Naive B cell (primary cell): ENCODE measurements at regions not wholly inside any gene's neighbourhood (a gene's known extent, or its start where the extent isn't known, plus 50 kb on each side); places are given as distances from the start of the nearest gene placed in this dataset.

Experiments used
- ATAC-seq, 2 donors: fragments of 150-1000 bp; cut with Tn5 transposase; 2 replicates each; pipeline ENCODE4 v1.10.0; 2021; ENCODE audit warnings: low read depth in 2 of 2, mild to moderate bottlenecking in 2 of 2, moderate library complexity in 2 of 2
- DNase-seq: peaks from one replicate; pipeline ENCODE4 v3.0.0; 2022
- H3K27ac Mint-ChIP-seq, 6 donors: one replicate each; pipeline ENCODE4 v1.8.0; 2020 to 2022; ENCODE audit warnings: mild to moderate bottlenecking in 6 of 6, mixed read lengths in 6 of 6, moderate library complexity in 5 of 6, inconsistent platforms in 2 of 6
- H3K27me3 Mint-ChIP-seq, 3 donors: one replicate each; pipeline ENCODE4 v1.8.0; 2021 to 2022; ENCODE audit warnings: mixed read lengths in 3 of 3, mild to moderate bottlenecking in 1 of 3
- H3K36me3 Mint-ChIP-seq, 2 donors: one replicate each; pipeline ENCODE4 v1.8.0; 2020 to 2022; ENCODE audit warnings: mixed read lengths in 2 of 2, inconsistent platforms in 1 of 2, mild to moderate bottlenecking in 1 of 2
- H3K4me1 Mint-ChIP-seq, 3 donors: one replicate each; pipeline ENCODE4 v1.8.0; 2020 to 2022; ENCODE audit warnings: mixed read lengths in 3 of 3, inconsistent platforms in 1 of 3, mild to moderate bottlenecking in 1 of 3, moderate library complexity in 1 of 3
- H3K4me3 Mint-ChIP-seq, 8 donors: one replicate each; pipeline ENCODE4 v1.8.0; 2020 to 2022; ENCODE audit warnings: mild to moderate bottlenecking in 8 of 8, mixed read lengths in 8 of 8, moderate library complexity in 8 of 8, inconsistent platforms in 2 of 8
- H3K9me3 Mint-ChIP-seq, 7 donors: one replicate each; pipeline ENCODE4 v1.8.0; 2020 to 2022; ENCODE audit warnings: mixed read lengths in 7 of 7, mild to moderate bottlenecking in 5 of 7, inconsistent platforms in 2 of 7, moderate library complexity in 1 of 7

GRCh38 chr1:177771688-177772087 is 198.2 kb downstream of the SEC16B start:
- DNase-seq (no peak), ATAC-seq (no peak)
- no peaks in the 10 kb centered on the region for H3K36me3 Mint-ChIP-seq
- no peaks in the 10 kb centered on the region for H3K4me1 Mint-ChIP-seq
- peaks cover 7 to 22% (median 10%) of the 10 kb centered on the region in 7 donors for H3K9me3 Mint-ChIP-seq
- H3K27me3 Mint-ChIP-seq: peaks cover 0 to 3% (median 0%) of the 10 kb centered on the region in 3 donors
- H3K27ac Mint-ChIP-seq: no peak overlapping the region
- no peak overlapping the region for H3K4me3 Mint-ChIP-seq

- Mint-ChIP-seq H3K9me3 (peaks cover 5 to 29% (median 8%) of the 10 kb centered on the region in 7 donors), H3K4me1 (no peaks in the 10 kb centered on the region), H3K36me3 (no peaks in the 10 kb centered on the region), H3K27me3 (no peaks in the 10 kb centered on the region), H3K4me3 (no peak overlapping the region), H3K27ac (no peak overlapping the region)
- DNase-seq: no peak
- no peak for ATAC-seq
Observed at GRCh38 chr1:177770096-177770495, 199.8 kb downstream of the SEC16B start.

GRCh38 chr1:177755851-177756560 is 213.9 kb downstream of the SEC16B start:
- Mint-ChIP-seq H3K4me1 (no peaks in the 10 kb centered on the region), H3K27ac (no peak overlapping the region), H3K4me3 (no peak overlapping the region), H3K27me3 (no peaks in the 10 kb centered on the region), H3K9me3 (peaks cover 3 to 16% (median 5%) of the 10 kb centered on the region in 7 donors), H3K36me3 (peaks cover 0 to 12% of the 10 kb centered on the region in 2 donors)
- DNase-seq: no peak
- ATAC-seq: no peak

- DNase-seq: no peak
- H3K9me3 Mint-ChIP-seq: peaks cover 2 to 20% (median 5%) of the 10 kb centered on the region in 7 donors
- H3K4me1 Mint-ChIP-seq: no peaks in the 10 kb centered on the region
Observed at GRCh38 chr1:177754603-177755002, 215.3 kb downstream of the SEC16B start.

GRCh38 chr1:177753655-177754054 is 216.2 kb downstream of the SEC16B start:
- H3K36me3 Mint-ChIP-seq: peaks cover 0 to 4% of the 10 kb centered on the region in 2 donors
- H3K4me1 Mint-ChIP-seq: no peaks in the 10 kb centered on the region
- ATAC-seq (no peak), DNase-seq (no peak)
- no peak overlapping the region for H3K4me3 Mint-ChIP-seq
- peaks cover 0 to 16% (median 2%) of the 10 kb centered on the region in 7 donors for H3K9me3 Mint-ChIP-seq
- no peak overlapping the region for H3K27ac Mint-ChIP-seq
- no peaks in the 10 kb centered on the region for H3K27me3 Mint-ChIP-seq

More at GRCh38 chr1:177754603-177755002, 215.3 kb downstream of the SEC16B start:
- Mint-ChIP-seq H3K4me3 (no peak overlapping the region), H3K27ac (no peak overlapping the region), H3K27me3 (no peaks in the 10 kb centered on the region), H3K36me3 (peaks cover 0 to 12% of the 10 kb centered on the region in 2 donors)
- no peak for ATAC-seq

- Mint-ChIP-seq H3K4me3 (no peak overlapping the region), H3K27ac (no peak overlapping the region), H3K27me3 (peaks cover 0 to 10% (median 0%) of the 10 kb centered on the region in 3 donors), H3K4me1 (no peaks in the 10 kb centered on the region), H3K36me3 (no peaks in the 10 kb centered on the region), H3K9me3 (peaks cover 0 to 19% (median 0%) of the 10 kb centered on the region in 7 donors)
- ATAC-seq (no peak), DNase-seq (no peak)
Observed at GRCh38 chr1:177748080-177748801, 221.6 kb downstream of the SEC16B start.

- DNase-seq: no peak
- Mint-ChIP-seq H3K9me3 (peaks cover 0 to 19% (median 0%) of the 10 kb centered on the region in 7 donors), H3K27me3 (peaks cover 0 to 10% (median 0%) of the 10 kb centered on the region in 3 donors), H3K27ac (no peak overlapping the region), H3K4me3 (no peak overlapping the region), H3K36me3 (no peaks in the 10 kb centered on the region), H3K4me1 (no peaks in the 10 kb centered on the region)
- no peak for ATAC-seq
Observed at GRCh38 chr1:177746155-177746554, 223.7 kb downstream of the SEC16B start.

GRCh38 chr1:177744906-177745305 is 225.0 kb downstream of the SEC16B start:
- Mint-ChIP-seq H3K27ac (no peak overlapping the region), H3K27me3 (peaks cover 0 to 10% (median 0%) of the 10 kb centered on the region in 3 donors)
- DNase-seq: no peak

GRCh38 chr1:177741476-177741875 is 228.4 kb downstream of the SEC16B start:
- no peak overlapping the region for H3K4me3 Mint-ChIP-seq
- DNase-seq: no peak
- no peaks in the 10 kb centered on the region for H3K4me1 Mint-ChIP-seq
- no peak overlapping the region for H3K27ac Mint-ChIP-seq
- peaks cover 0 to 10% (median 0%) of the 10 kb centered on the region in 7 donors for H3K9me3 Mint-ChIP-seq
- peaks cover 0 to 10% (median 0%) of the 10 kb centered on the region in 3 donors for H3K27me3 Mint-ChIP-seq
- no peak for ATAC-seq
- no peaks in the 10 kb centered on the region for H3K36me3 Mint-ChIP-seq

More at GRCh38 chr1:177744906-177745305, 225.0 kb downstream of the SEC16B start:
- H3K9me3 Mint-ChIP-seq: peaks cover 0 to 14% (median 0%) of the 10 kb centered on the region in 7 donors
- no peaks in the 10 kb centered on the region for H3K36me3 Mint-ChIP-seq
- H3K4me1 Mint-ChIP-seq: no peaks in the 10 kb centered on the region
- no peak overlapping the region for H3K4me3 Mint-ChIP-seq
- no peak for ATAC-seq

GRCh38 chr1:177739780-177740179 is 230.1 kb downstream of the SEC16B start:
- Mint-ChIP-seq H3K36me3 (no peaks in the 10 kb centered on the region), H3K4me3 (no peak overlapping the region), H3K27me3 (no peaks in the 10 kb centered on the region), H3K9me3 (peaks cover 0 to 2% (median 0%) of the 10 kb centered on the region in 7 donors), H3K27ac (no peak overlapping the region), H3K4me1 (no peaks in the 10 kb centered on the region)
- no peak for DNase-seq
- ATAC-seq: no peak

- no peak overlapping the region for H3K4me3 Mint-ChIP-seq
- no peaks in the 10 kb centered on the region for H3K36me3 Mint-ChIP-seq
- H3K4me1 Mint-ChIP-seq: no peaks in the 10 kb centered on the region
- H3K9me3 Mint-ChIP-seq: peaks cover 0 to 8% (median 6%) of the 10 kb centered on the region in 7 donors
- H3K27ac Mint-ChIP-seq: no peak overlapping the region
- ATAC-seq (no peak), DNase-seq (no peak)
- no peaks in the 10 kb centered on the region for H3K27me3 Mint-ChIP-seq
Observed at GRCh38 chr1:177737456-177737855, 232.4 kb downstream of the SEC16B start.

GRCh38 chr1:177732178-177732577 is 237.7 kb downstream of the SEC16B start:
- Mint-ChIP-seq H3K4me3 (no peak overlapping the region), H3K4me1 (no peaks in the 10 kb centered on the region), H3K36me3 (no peaks in the 10 kb centered on the region), H3K27me3 (no peaks in the 10 kb centered on the region), H3K27ac (no peak overlapping the region), H3K9me3 (peaks cover 0 to 21% (median 9%) of the 10 kb centered on the region in 7 donors)
- ATAC-seq: no peak
- DNase-seq: no peak

GRCh38 chr1:177729646-177730045 is 240.2 kb downstream of the SEC16B start:
- no peak overlapping the region for H3K27ac Mint-ChIP-seq
- peaks cover 2 to 40% (median 17%) of the 10 kb centered on the region in 7 donors for H3K9me3 Mint-ChIP-seq
- H3K4me3 Mint-ChIP-seq: no peak overlapping the region
- DNase-seq: no peak
- ATAC-seq: no peak
- H3K4me1 Mint-ChIP-seq: no peaks in the 10 kb centered on the region
- no peaks in the 10 kb centered on the region for H3K36me3 Mint-ChIP-seq
- H3K27me3 Mint-ChIP-seq: no peaks in the 10 kb centered on the region

GRCh38 chr1:177723533-177723932 is 246.3 kb downstream of the SEC16B start:
- ATAC-seq (no peak), DNase-seq (no peak)
- H3K4me1 Mint-ChIP-seq: no peaks in the 10 kb centered on the region
- peaks cover 21 to 59% (median 35%) of the 10 kb centered on the region in 7 donors for H3K9me3 Mint-ChIP-seq
- H3K27ac Mint-ChIP-seq: no peak overlapping the region
- H3K27me3 Mint-ChIP-seq: no peaks in the 10 kb centered on the region
- peaks cover 5 to 10% of the 10 kb centered on the region in 2 donors for H3K36me3 Mint-ChIP-seq
- no peak overlapping the region for H3K4me3 Mint-ChIP-seq
